LNCAP (cell line): ENCODE measurements at regions not wholly inside any gene's neighbourhood (a gene's known extent, or its start where the extent isn't known, plus 50 kb on each side); places are given as distances from the start of the nearest gene placed in this dataset.

ENCODE experiments used
- TF ChIP-seq, protein P1 (sequence below): fragments of 450-650 bp; IDR thresholded peaks from 2 replicates; pipeline ENCODE4 v1.5.1; 2017; ENCODE audit warnings: mild to moderate bottlenecking

DNA sequence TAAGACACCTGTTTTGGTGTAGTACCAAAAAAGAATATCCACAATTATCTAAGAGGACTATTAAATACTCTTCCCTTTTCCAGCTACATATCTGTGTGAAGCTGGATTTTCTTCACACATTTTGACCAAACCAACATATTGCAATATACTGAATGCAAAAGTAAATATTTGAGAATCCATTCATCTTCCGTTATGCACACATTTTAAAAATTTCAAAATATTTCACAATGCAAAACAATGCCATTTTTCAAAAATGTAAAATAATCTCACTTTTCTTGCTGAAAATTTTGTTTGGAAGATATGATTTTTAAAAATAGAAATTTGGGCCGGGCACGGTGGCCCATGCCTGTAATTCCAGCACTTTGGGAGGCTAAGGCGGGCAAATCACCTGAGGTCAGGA, 133.9 kb upstream of the FUT8 start:
- TF ChIP-seq, protein P1, sequence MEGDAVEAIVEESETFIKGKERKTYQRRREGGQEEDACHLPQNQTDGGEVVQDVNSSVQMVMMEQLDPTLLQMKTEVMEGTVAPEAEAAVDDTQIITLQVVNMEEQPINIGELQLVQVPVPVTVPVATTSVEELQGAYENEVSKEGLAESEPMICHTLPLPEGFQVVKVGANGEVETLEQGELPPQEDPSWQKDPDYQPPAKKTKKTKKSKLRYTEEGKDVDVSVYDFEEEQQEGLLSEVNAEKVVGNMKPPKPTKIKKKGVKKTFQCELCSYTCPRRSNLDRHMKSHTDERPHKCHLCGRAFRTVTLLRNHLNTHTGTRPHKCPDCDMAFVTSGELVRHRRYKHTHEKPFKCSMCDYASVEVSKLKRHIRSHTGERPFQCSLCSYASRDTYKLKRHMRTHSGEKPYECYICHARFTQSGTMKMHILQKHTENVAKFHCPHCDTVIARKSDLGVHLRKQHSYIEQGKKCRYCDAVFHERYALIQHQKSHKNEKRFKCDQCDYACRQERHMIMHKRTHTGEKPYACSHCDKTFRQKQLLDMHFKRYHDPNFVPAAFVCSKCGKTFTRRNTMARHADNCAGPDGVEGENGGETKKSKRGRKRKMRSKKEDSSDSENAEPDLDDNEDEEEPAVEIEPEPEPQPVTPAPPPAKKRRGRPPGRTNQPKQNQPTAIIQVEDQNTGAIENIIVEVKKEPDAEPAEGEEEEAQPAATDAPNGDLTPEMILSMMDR: no peak

DNA sequence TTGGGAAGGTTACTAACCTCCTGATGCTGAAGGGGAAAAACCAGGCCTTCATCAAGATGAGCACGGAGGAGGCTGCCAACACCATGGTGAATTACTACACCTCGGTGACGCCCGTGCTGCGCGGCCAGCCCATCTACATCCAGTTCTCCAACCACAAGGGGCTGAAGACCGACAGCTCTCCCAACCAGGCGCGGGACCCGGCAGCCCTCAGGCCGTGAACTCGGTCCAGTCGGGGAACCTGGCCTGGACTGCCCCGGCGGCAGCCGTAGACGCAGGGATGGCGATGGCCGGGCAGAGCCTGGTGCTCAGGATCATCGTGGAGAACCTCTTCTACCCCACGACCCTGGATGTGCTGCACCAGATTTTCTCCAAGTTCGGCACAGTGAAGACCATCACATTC, 133.0 kb upstream of the FUT8 start:
- TF ChIP-seq, protein P1: no peak

DNA sequence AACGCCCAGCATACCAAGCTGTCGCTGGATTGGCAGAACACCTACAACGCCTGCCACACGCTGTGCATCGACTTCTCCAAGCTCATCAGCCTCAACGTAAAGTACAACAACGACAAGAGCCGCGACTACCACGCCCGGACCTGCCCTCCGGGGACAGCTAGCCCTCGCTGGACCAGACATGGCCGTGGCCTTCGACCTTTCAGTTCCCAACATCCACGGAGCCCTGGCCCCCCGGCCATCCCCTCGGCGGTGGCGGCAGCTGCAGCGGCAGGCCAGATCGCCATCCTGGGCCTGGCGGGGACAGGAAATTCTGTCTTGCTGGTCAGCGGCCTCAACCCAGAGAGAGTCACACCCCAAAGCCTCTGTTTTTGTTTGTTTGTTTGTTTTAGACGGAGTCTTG, 132.6 kb upstream of the FUT8 start:
- TF ChIP-seq, protein P1: no peak

DNA sequence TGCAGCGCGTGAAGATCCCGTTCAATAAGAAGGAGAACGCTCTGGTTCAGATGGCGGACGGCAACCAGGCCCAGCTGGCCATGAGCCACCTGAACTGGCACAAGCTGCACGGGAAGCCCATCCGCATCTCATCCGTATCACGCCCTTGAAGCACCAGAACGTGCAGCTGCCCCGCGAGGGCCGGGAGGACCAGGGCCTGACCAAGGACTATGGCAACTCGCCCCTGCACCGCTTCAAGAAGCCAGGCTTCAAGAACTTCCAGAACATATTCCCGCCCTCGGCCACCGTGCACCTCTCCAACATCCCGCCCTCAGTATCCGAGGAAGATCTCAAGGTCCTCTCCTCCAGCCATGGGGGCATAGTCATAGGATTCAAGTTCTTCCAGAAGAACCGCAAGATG, 131.9 kb upstream of the FUT8 start:
- TF ChIP-seq, protein P1: no peak

DNA sequence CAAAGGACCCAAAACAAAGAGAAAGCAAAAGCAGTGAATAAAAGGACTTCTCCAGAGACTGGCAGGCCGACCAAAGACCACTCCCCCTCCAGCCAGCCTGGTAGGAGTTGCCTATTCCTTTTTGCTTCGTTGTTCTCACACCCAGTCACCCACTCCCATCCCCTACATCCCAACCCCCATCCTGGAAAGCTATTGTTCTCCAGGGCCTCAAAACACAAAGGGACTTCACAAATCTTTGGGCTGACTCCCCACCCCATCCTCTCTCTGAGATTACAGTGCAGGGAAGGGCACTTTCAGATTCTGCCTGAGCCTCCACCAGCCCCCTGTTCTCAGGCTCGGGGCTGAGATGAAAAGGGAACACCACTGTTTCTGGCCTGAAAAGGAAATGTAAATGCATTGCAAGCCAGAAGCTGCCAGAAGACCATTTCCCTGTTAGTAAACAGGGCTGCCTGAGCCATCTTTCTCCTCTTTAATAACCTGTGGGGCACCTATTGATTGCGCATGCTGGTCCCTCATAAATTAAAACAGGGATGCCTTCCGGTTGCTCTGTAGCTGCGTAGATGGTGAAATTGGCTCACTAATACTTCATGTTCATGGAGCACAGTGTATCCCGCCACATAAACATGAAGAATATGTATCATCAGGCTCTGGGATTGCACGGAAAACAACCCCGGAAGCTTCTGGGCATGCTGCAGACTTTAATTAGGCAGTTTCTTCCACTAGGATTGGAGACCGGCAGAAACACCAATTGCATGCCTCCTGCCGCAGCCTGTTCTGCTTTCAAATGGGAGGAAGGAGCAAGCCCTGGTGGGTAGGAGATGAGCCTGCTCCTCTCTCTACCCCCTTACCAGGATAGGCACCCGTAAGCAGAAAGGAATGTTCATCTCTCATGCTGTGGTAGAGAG, 130.3 kb upstream of the FUT8 start:
- TF ChIP-seq, protein P1: no peak

DNA sequence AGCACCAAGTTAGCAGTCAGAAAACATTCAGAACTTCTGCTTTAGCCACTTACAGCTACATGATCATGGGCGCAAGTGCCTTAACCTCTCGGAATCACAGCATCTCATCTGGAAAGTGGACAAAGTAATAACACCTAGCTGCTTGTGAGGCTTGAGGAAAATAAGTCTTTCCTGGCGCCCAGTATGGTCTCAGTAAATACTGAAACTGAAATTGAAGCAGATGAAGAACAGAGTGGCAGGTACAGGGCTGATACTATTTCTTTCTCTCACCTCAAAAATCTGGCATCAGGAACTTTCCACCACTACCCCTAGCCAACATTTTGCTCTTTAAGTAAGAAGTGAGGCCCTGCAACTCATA, 129.7 kb upstream of the FUT8 start:
- TF ChIP-seq, protein P1: no peak

DNA sequence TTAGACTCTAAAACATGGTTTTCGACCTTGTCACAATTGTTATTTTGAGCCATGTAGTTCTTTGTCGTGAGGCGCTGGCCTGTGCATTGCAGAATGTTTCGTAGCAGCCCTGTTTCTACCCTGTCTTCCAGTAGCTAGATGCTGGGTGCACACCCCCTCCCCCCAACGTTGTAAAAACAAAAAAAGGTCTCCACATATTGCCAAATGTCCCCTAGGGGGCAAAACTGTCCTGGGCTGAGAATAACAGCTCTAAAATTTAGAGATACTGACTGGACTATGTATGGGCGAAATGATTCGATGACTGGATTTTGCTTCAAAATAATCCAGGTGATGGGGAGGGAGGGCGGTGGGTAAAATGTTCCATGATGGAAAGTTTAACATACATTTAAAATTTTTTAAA, 126.1 kb upstream of the FUT8 start:
- TF ChIP-seq, protein P1: no peak
